HepG2 (cell line): ENCODE measurements at regions not wholly inside any gene's neighbourhood (a gene's known extent, or its start where the extent isn't known, plus 50 kb on each side); places are given as distances from the start of the nearest gene placed in this dataset.

Experiments
- ATAC-seq: fragments of 200-7000 bp; cut with Tn5 transposase; 3 replicates; pipeline ENCODE4 v1.9.1; 2020; ENCODE audit warnings: mild to moderate bottlenecking, moderate library complexity
- BruUV-seq: library from RNA; stranded (reverse); fragments of 400-500 nt; replicated peaks from 2 replicates; lab custom pipeline; 2021; lab: Mats Ljungman, UMichigan
- CTCF ChIA-PET: fragments of 300-600 bp; formaldehyde crosslinking; extraction: SDS; loops from one replicate; lab custom pipeline; 2021; ENCODE audit warnings: low total read pairs, inconsistent platforms, low intra/inter-chr PET ratio; lab: Yijun Ruan, JAX
- POLR2A ChIA-PET: fragments of 350-600 bp; sonication (Branson Sonifier 250); formaldehyde crosslinking; loops from one replicate; lab custom pipeline; 2020; ENCODE audit warnings: antibody characterized with exemption, inconsistent platforms; lab: Yijun Ruan, JAX
- DNase-seq: peaks from one replicate; pipeline ENCODE4 v3.0.0-alpha.2; 2015; ENCODE audit warnings: low spot score
- FAIRE-seq: peaks from 3 replicates; lab custom pipeline; 2011; peaks lifted over from hg19 to GRCh38; lab: Jason Lieb, UNC
- H2AFZ ChIP-seq: one replicate; pipeline ENCODE4 v1.6.1; 2011; ENCODE audit warnings: low read length, inconsistent platforms
- H3K27ac ChIP-seq: fragments of 300-600 bp; 3 replicates; pipeline ENCODE4 v1.8.0; 2011; ENCODE audit warnings: mixed run types, mild to moderate bottlenecking, mixed read lengths, low read length, inconsistent platforms; ENCODE audit not compliant: insufficient read depth; ENCODE audit errors: extremely low read length
- H3K27me3 ChIP-seq, 2 experiments: fragments of 200-600 bp in 1 of 2; 2 replicates in 1 of 2; 3 replicates in 1 of 2; pipeline versions ENCODE4 v1.6.0 to v1.8.0; 2011; ENCODE audit warnings: low read length in 2 of 2, mild to moderate bottlenecking in 2 of 2, moderate library complexity in 2 of 2, inconsistent platforms in 1 of 2; ENCODE audit not compliant: insufficient read depth in 2 of 2, control insufficient read depth in 1 of 2
- H3K36me3 ChIP-seq, 2 experiments: fragments of 200-600 bp in 1 of 2; replicated peaks in 1 of 2; 2 replicates in 1 of 2; 3 replicates in 1 of 2; pipeline versions ENCODE4 v1.5.1 to v1.8.0; 2011; ENCODE audit warnings: low read length in 2 of 2, inconsistent platforms in 1 of 2; ENCODE audit not compliant: insufficient read depth in 2 of 2, control insufficient read depth in 1 of 2
- H3K4me1 ChIP-seq: 2 replicates; pipeline ENCODE4 v1.5.1; 2012; ENCODE audit warnings: low read length, inconsistent platforms; ENCODE audit not compliant: insufficient read depth
- H3K4me2 ChIP-seq: 2 replicates; pipeline ENCODE4 v1.6.0; 2011; ENCODE audit warnings: low read depth, low read length, inconsistent platforms
- H3K4me3 ChIP-seq, 3 experiments: fragments of 200-600 bp in 1 of 3; sonication (generic), shearing (Covaris generic) in 1 of 3; replicated peaks in 1 of 3; 2 replicates each; pipeline ENCODE4 v1.5.1; 2011 to 2016; ENCODE audit warnings: low read length in 3 of 3, inconsistent platforms in 2 of 3, low read depth in 2 of 3, mild to moderate bottlenecking in 2 of 3, control low read depth in 1 of 3, mixed read lengths in 1 of 3; ENCODE audit not compliant: insufficient read depth in 1 of 3
- H3K79me2 ChIP-seq: one replicate; pipeline ENCODE4 v1.6.1; 2011; ENCODE audit warnings: low read length, inconsistent platforms; ENCODE audit not compliant: insufficient read depth
- H3K9ac ChIP-seq: 2 replicates; pipeline ENCODE4 v1.6.0; 2011; ENCODE audit warnings: mild to moderate bottlenecking, low read depth, low read length, inconsistent platforms; ENCODE audit not compliant: insufficient read depth
- H3K9me3 ChIP-seq: 2 replicates; pipeline ENCODE4 v1.5.1; 2012; ENCODE audit warnings: mild to moderate bottlenecking, low read length
- H4K20me1 ChIP-seq: 2 replicates; pipeline ENCODE4 v1.6.0; 2011; ENCODE audit warnings: inconsistent platforms, mild to moderate bottlenecking, low read length, moderate library complexity; ENCODE audit not compliant: insufficient read depth
- BRF2 ChIP-seq: sonication (generic); formaldehyde crosslinking; IDR thresholded peaks from 2 replicates; pipeline ENCODE4 v1.8.1; 2022; ENCODE audit warnings: mild to moderate bottlenecking, missing genetic modification reagents
- IKZF4 ChIP-seq: sonication (generic); formaldehyde crosslinking; IDR thresholded peaks from 2 replicates; pipeline ENCODE4 v1.5.1; 2020; ENCODE audit warnings: borderline replicate concordance, mild to moderate bottlenecking, low read depth, missing genetic modification reagents; ENCODE audit errors: not compliant biosample characterization
- ZFP90 ChIP-seq: sonication (generic); formaldehyde crosslinking; IDR thresholded peaks from 2 replicates; pipeline ENCODE4 v1.8.0; 2022; ENCODE audit warnings: missing genetic modification reagents, mild to moderate bottlenecking, inconsistent platforms, borderline replicate concordance
- ZMYM3 ChIP-seq: sonication (generic); formaldehyde crosslinking; IDR thresholded peaks from 2 replicates; pipeline ENCODE4 v1.5.1; 2020; ENCODE audit warnings: mild to moderate bottlenecking, missing genetic modification reagents
- WGBS: methylation state at CpG from one replicate; pipeline ENCODE4 v1.1.6; 2017; ENCODE audit warnings: low lambda C conversion rate; 5-methylcytosine and 5-hydroxymethylcytosine counted together
- in situ Hi-C: cut with HindIII; loops from 2 replicates; pipeline ENCODE4 v1.10.0; 2017; ENCODE audit warnings: low pct_unique_long_range_greater_than_20kb; ENCODE audit not compliant: extremely low pct_ligation_motif_present
- intact Hi-C: fragments of 100-400 bp; cut with micrococcal nuclease; formaldehyde crosslinking; loops from one replicate; pipeline ENCODE4 v1.10.0; 2022; ENCODE audit not compliant: unreplicated experiment

GRCh38 chr1:82388679-82389078 is 587.9 kb downstream of the ADGRL2 start:
- CTCF ChIA-PET, result no interaction called here
- H3K9me3 ChIP-seq, result peaks cover 78% of the 10 kb centered on the region
- no peak overlapping the region for H2AFZ ChIP-seq
- POLR2A ChIA-PET, result no interaction called here
- H3K36me3 ChIP-seq, result no peaks in the 10 kb centered on the region
- intact Hi-C loops (no loop called here), in situ Hi-C loops (no loop called here)
- BruUV-seq, result no TSS peak
- no peak overlapping the region for H3K27ac ChIP-seq
- H3K27me3 ChIP-seq, result no peaks in the 10 kb centered on the region
- DNase-seq, result no peak
- TF ChIP-seq IKZF4 (CRISPR knock-in tag) (no peak), ZMYM3 (no peak)
- no peaks in the 10 kb centered on the region for H3K4me1 ChIP-seq
- H3K79me2 ChIP-seq, result no peaks in the 10 kb centered on the region
- 0% methylated on average over 1 of the region's 1 CpG for WGBS
- H3K9ac ChIP-seq, result no peak overlapping the region
- H4K20me1 ChIP-seq, result no peaks in the 10 kb centered on the region
- H3K4me3 ChIP-seq, result no peak overlapping the region
- no peak for FAIRE-seq
- no peak overlapping the region for H3K4me2 ChIP-seq
- ATAC-seq, result no peak

- ATAC-seq, result no peak
- intact Hi-C loops (no loop called here), in situ Hi-C loops (no loop called here)
- no TSS peak for BruUV-seq
- Histone ChIP-seq H3K79me2 (no peaks in the 10 kb centered on the region), H2AFZ (no peak overlapping the region), H3K9me3 (peaks cover 81% of the 10 kb centered on the region), H3K4me1 (no peaks in the 10 kb centered on the region), H3K36me3 (no peaks in the 10 kb centered on the region), H4K20me1 (no peaks in the 10 kb centered on the region), H3K9ac (no peak overlapping the region), H3K27me3 (no peaks in the 10 kb centered on the region), H3K4me2 (no peak overlapping the region), H3K4me3 (no peak overlapping the region), H3K27ac (no peak overlapping the region)
- FAIRE-seq, result no peak
- no peak for DNase-seq
- CTCF ChIA-PET, result no interaction called here
- TF ChIP-seq ZFP90 (CRISPR knock-in tag) (no peak), BRF2 (CRISPR knock-in tag) (no peak)
- POLR2A ChIA-PET, result no interaction called here
- WGBS, result 6% methylated on average over 2 of the region's 2 CpGs
Observed at GRCh38 chr1:82387012-82387366, 586.3 kb downstream of the ADGRL2 start.
